ENCODE measurements at regions not wholly inside any gene's neighbourhood (a gene's known extent, or its start where the extent isn't known, plus 50 kb on each side); places are given as distances from the start of the nearest gene placed in this dataset.

- Histone ChIP-seq H3K36me3 (ENCODE audit: control insufficient read depth, insufficient read depth, low read length) (no peaks in the 10 kb centered on the region), H3K23ac (ENCODE audit: low read depth, low read length) (no peak overlapping the region), H4K5ac (ENCODE audit: low read depth, low read length) (no peak overlapping the region), H3K9me3 (ENCODE audit: control insufficient read depth, insufficient read depth, low read length) (no peaks in the 10 kb centered on the region), H2BK15ac (ENCODE audit: low read depth, low read length) (no peak overlapping the region), H2AK5ac (ENCODE audit: low read depth, low read length) (no peak overlapping the region), H3K18ac (ENCODE audit: low read depth, low read length) (no peak overlapping the region), H3K27ac (ENCODE audit: insufficient read depth, low read length) (no peak overlapping the region), H3K4me1 (ENCODE audit: control insufficient read depth, insufficient read depth, low read length) (no peaks in the 10 kb centered on the region), H3K14ac (replicated peaks; ENCODE audit: low read depth, low read length) (no peak overlapping the region), H3K4ac (ENCODE audit: low read depth, low read length) (no peak overlapping the region), H3K56ac (ENCODE audit: extremely low read depth, insufficient read depth, low read length) (no peak overlapping the region), H3K27me3 (ENCODE audit: control insufficient read depth, insufficient read depth, low read length) (no peaks in the 10 kb centered on the region), H2BK5ac (ENCODE audit: low read depth, low read length, poor library complexity, severe bottlenecking) (no peak overlapping the region), H2BK120ac (ENCODE audit: low read depth, low read length) (no peak overlapping the region), H3K4me2 (ENCODE audit: low read depth, low read length) (no peak overlapping the region), H3K9ac (ENCODE audit: low read depth, low read length) (no peak overlapping the region), H3K79me1 (ENCODE audit: low read depth in 1 of 2, low read length in 2 of 2) (no peaks in the 10 kb centered on the region), H3K9me1 (ENCODE audit: insufficient read depth, low read length) (no peaks in the 10 kb centered on the region), H2AFZ (replicated peaks; ENCODE audit: low read length, poor library complexity) (no peak overlapping the region), H4K8ac (ENCODE audit: low read depth in 2 of 2, low read length in 2 of 2) (no peak overlapping the region), H2BK20ac (ENCODE audit: low read depth, low read length) (no peak overlapping the region), H2AK9ac (replicated peaks; ENCODE audit: low read depth, low read length, poor library complexity) (no peak overlapping the region), H4K91ac (ENCODE audit: insufficient read depth, low read depth, low read length) (no peak overlapping the region), H4K20me1 (ENCODE audit: insufficient read depth, low read length) (no peaks in the 10 kb centered on the region), H3K4me3 (ENCODE audit: insufficient read depth, low read depth, low read length) (no peak overlapping the region)
- in situ Hi-C loops (cut with MboI; ENCODE audit: low sequenced_read_pairs) = no loop called here
- DNase-seq = no peak
- dilution Hi-C loops (cut with HindIII; ENCODE audit: low sequenced_read_pairs, unreplicated experiment) = no loop called here
- ChIA-PET CTCF (no interaction called here), POLR2A (ENCODE audit: unreplicated experiment) (no interaction called here)
- TF ChIP-seq MXI1 (IDR thresholded peaks at IDR 0.05; ENCODE audit: borderline replicate concordance, low read depth, low read length) (no peak), FOS (IDR thresholded peaks at IDR 0.05; ENCODE audit: low read depth, low read length) (no peak), CTCF (conservative IDR thresholded peaks at IDR 0.05; ENCODE audit: low read depth, low read length) (no peak), POLR2A (IDR thresholded peaks at IDR 0.05; ENCODE audit: low read depth, low read length) (no peak), RCOR1 (IDR thresholded peaks at IDR 0.05; ENCODE audit: insufficient replicate concordance, low read length) (no peak), RFX5 (IDR thresholded peaks at IDR 0.05; ENCODE audit: low read depth, low read length) (no peak)
- no peak for ATAC-seq (ENCODE audit: low read depth)
- no TSS peak for BruUV-seq (replicated peaks)
- intact Hi-C loops (cut with micrococcal nuclease) = no loop called here
These were observed 423.5 kb upstream of the RIOK2 start for GRCh38 chr5:97606531-97606930.
